Activated T-helper 1 cell treated with Interleukin-2 at 50 U/mL for 16 hours (primary cell): ENCODE measurements at regions not wholly inside any gene's neighbourhood (a gene's known extent, or its start where the extent isn't known, plus 50 kb on each side); places are given as distances from the start of the nearest gene placed in this dataset.
"Not testable (repeated sequence)": the region's sequence is repeated elsewhere in the genome, so short reads cannot be mapped to it uniquely, and the experiment has no call there.

ENCODE experiments used
- DNase-seq: peaks from one replicate; pipeline ENCODE4 v3.0.0-alpha.2; 2020; ENCODE audit warnings: low read depth

DNA sequence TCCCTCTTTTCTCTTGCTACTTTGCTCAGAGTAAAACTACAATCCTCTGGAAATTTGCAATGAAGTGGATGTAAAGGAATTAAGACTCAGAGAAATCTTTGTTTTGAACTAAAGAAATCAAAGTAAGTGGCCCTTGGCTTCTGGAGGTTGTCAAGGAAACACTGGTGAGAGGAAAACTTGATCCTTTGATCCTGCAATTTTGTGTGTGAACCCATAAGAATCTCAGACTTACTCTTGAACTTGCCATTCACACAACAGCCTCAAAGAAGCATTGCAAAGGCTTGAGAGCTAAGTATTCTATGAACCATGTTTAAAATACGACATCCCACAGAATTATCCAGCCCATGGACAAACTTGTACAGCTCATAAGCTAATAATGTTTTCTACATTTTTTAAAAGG lies 827.5 kb downstream of the TAF11L14 start:
- no peak for DNase-seq

DNA sequence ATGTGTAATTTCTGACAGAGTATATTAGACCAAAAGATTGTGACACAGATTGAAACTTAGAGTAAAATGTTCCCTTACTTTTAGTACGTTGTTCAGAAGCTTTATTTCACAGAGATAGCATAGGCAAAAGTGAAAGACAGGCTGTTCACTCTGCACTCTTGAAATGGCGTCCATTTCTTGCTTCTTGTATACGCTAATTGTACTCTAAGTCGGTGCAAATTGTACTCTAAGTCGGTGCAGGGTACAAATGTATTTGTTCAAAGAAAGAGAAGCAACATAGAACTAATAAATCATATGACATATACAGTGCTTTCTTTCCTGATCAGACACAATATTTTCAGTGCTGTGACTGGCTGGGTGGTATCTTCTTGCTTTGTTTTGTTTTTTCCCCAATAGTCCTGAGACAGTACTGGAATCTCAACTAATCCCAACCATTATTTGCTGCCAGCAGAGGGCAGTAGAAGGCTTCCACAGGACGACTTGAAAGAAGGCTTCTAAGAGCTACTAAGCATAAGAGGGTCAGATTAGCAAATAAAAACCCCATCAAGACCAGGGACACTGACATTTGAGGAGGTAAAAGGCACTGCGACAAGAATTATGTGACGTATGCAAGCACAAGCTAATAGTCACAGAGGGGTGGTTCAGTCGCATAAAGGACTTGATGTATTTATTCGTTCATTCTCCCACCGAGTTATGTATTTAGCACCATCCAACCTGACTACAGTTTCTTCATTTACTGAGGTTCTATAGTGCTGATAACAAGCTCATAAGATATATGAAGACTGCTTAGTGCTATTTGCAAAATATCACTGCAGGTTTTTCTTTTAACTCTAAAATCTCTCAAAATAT lies 831.8 kb downstream of the TAF11L14 start:
- no peak for DNase-seq

DNA sequence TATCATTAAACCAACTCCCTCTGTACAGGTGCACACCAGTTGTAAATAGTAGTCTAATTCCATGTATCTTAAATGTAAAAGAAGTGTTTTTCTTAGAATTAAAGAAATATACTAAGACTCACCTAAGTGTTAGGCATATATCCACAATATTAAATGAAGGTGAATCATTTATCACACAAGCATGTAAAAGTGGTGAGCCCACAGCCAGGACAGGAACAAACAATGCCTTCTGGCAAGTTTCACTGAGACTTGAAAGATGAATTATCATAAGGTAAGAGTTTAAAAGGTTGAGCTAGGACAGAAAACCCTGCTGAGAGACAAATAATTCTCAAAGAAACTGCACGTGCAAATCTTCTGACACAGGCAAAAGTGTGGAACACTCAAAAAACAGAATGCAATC lies 832.5 kb downstream of the TAF11L14 start:
- DNase-seq: no peak

DNA sequence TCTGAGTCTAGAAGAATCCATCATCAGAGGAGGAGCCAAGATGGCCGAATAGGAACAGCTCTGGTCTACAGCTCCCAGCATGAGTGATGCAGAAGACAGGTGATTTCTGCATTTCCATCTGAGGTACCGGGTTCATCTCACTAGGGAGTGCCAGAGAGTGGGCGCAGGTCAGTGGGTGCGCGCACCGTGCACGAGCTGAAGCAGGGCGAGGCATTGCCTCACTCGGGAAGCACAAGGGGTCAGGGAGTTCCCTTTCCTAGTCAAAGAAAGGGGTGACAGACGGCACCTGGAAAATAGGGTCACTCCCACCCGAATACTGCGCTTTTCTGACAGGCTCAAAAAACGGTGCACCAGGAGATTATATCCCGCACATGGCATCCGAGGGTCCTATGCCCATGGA lies 837.5 kb downstream of the TAF11L14 start:
- DNase-seq: not testable (repeated sequence)

DNA sequence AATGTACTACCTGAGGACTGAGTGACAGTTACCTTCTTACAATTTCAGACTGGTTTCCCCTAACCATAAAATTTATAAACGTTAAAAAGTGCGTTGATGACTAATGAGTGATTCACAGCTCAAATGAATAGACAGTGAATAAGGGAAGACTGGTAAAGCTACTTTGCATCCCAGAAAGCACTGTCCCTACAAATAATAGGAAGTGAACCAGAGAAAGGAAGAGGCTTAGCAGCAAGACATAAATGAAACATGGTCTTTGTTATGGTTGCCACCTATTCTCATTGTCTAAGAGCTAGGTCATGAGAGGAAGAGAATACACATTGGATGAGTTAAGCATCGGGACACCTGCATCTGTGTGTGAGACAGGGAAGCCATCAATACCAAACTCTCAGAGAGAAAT lies 849.2 kb downstream of the TAF11L14 start:
- DNase-seq: no peak

DNA sequence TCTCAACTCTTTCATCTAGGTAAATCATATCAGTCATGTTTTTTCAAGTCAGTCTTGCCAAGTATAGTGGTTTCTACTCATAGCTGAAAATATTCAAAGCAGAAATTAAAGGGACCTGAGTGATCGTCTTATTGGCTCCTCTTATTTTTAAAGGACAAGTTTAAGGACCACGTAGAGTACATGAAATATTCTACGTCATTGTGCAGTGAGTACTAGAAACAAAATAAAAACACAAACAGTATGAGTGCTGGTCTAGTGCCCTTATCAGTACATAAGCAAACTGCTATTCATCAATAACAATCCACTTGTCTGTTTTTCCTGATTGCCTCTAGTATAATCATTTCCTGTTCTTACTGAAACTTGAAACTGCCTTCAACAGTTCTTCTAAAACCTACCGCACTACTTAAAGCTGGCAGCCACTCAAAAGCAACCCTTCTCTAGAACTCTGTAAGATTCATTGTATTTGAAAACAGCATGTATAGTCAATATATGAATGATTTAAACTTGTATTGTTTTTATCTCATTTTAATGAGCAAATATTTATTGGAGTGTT lies 853.7 kb downstream of the TAF11L14 start:
- DNase-seq: no peak

DNA sequence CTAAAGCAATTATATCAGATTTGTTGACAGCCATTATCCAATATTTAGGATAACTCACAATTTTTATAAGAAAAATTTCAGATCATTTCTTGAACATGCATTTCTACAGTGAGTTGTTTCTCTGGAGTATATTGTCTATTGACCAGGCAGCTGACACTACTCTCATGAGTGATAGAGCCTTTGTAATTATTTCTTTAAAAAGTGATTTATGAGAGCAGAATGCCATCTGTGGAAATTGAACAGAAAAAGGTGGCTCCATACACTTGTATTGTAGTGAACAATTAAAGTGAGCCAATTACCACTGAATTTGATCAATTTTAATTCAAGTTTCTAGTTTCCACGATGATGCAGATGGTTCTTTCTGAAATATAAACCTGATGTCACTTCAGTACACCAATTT lies 855.4 kb downstream of the TAF11L14 start:
- no peak for DNase-seq

DNA sequence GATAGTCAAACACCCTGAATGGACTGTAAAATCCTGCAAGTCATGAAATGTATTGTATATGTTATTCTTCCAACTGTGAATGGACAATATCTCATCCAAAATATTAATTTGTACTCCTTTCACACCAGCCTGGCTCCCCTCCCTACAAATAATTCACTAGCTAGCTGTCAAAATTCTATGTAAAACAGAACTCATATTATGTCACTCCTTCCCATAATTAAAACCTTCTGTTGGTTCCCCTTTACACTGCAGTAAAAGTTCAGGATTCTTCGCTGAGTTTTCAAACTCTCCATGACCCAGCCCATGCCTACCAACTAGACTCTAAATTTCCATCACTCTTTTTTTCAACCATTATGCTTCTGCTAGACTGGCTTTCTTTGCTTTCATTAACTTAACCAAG lies 857.1 kb downstream of the TAF11L14 start:
- no peak for DNase-seq

DNA sequence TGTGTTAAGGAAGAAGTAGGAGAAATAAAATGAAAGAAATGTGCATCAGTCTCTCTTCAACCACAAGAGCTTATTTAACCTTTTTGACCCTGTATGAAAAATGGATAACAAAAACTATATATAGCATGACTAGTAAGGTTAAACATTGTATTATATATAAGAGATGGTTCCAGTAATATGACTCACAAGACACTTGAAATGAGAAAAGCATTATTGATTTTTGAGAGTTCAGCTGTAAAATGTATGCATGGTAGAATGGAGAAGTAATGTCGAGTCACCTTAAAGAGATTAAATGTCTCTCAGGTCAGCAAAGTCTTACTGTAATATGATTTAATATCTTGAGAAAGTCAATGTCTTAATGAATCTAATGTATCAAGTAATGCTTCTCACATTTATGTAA lies 860.9 kb downstream of the TAF11L14 start:
- no peak for DNase-seq

DNA sequence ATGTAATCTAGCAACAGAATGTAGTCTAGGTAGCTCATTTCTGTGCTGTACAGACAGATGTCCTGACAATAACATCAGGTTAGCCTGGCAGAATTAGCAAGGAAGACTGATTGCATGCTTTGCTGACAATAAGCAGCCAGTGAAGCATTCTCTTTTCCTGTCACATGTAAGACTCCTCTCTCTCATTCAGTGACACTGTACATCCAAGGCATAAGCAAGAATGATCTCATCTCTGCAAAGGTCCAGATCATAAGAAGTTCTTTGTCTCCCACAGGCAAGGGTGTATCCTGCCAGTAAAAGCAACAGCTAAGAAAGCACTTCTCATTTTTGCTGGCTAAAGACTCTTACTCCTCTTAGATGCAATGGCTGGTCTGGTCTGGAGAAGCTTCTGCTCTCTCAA lies 861.8 kb downstream of the TAF11L14 start:
- no peak for DNase-seq

DNA sequence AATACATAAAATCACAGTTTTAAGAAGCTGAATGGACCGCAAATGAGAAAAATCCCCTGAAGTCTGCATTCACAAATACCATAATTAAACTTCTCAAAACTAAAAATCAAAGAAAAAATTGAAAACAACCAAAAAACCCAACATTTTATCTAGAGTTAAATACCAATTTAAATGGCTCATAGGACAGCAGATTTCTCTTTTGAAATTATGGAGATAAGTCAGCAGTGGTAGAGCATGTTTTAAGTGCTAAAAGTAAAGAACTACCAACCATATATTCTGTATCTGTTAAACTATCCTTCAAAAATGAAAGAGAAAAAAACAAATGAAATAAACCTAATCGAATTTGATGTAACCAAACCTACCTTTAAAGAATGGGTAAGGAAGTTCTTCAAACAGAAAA lies 862.8 kb downstream of the TAF11L14 start:
- no peak for DNase-seq

DNA sequence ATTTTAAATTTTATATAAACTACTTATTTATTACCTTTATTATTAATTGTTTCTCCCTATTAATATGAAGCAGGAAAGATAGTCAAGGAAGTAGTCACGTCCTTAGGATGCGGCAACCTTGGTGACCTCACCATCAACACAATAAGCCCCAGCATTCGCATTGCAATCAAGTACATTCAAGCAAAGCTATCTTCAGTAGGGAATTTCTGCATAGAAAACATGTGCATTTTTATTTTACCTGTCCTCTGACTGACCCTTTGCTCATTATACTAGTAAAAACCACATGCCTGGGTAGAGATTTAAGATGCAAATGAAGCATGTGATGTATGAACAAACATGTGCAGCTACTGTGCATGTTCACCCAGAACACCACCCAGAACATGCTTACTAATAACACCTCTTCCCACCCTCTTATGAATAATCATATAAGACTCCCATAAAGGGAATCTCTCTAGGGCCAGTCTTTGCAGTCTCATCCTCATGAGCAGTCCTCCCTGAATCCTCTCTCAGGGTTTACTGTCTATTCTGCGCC lies 869.6 kb downstream of the TAF11L14 start:
- DNase-seq: no peak

DNA sequence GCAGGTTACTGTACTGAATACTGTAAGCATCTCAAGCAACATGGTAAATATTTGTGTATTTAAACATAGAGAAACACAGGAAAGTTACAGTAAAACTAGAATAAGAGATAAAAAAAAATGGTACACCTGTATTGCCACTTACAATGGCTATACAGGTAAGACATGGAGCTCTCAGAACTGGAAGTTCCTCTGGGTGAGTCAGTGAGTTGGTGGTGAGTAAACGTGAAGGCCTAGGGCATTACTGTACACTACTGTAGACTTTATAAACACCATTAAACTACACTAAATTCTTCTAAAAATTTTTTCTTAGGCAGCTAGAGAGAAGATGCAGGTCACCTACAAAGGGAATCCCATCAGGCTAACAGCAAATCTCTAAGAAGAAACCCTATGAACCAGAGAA lies 872.9 kb downstream of the TAF11L14 start:
- no peak for DNase-seq

DNA sequence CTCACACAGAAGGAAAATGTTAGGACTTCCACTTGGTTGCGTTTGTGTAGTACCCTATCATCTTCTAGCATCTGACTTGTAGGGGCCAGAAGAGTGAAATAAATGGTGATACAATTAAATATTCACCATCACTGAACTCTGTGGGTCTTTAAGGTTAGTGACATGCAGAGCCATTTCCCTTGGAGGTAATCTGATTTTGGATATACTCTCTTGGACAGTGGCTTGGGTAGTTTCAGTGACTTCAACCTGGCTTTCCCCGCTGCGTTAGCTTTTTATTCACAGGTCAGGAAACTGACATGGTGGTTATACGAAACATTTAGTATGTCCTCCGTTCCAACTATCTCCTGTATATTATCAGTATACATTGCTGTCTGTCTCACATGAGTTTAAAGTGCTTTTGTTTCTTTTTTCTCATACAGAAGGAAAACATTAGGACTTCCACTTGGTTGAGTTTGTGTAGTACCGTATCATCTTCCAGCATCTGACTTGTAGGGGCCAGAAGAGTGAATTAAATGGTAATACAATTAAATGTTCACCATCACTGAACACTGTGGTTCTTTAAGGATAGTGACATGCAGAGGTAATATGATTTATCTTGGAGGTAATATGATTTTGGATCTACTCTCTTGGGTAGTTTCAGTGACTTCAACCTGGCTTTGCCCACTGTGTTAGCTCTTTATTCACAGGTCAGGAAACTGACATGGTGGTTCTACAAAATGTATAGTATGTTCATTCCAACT lies 883.6 kb downstream of the TAF11L14 start:
- DNase-seq: no peak

DNA sequence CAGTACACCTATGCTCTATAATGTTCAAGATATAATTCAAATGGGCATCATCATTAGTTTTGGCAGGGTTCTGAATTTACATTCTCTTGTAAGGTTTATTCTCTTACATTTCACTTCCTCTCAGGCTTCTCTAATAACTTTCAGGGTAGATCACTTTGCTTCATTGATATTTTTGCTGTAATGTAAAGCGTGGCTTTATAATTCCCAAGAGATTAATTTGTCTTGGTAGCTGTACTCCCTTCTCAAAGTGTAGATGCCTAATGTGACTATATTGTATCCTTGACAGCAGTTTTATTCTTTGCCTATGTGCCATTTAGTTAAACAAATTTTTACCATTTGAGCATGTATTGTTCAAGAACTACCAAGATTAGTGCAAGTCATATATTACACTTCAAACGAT lies 889.1 kb downstream of the TAF11L14 start:
- no peak for DNase-seq

DNA sequence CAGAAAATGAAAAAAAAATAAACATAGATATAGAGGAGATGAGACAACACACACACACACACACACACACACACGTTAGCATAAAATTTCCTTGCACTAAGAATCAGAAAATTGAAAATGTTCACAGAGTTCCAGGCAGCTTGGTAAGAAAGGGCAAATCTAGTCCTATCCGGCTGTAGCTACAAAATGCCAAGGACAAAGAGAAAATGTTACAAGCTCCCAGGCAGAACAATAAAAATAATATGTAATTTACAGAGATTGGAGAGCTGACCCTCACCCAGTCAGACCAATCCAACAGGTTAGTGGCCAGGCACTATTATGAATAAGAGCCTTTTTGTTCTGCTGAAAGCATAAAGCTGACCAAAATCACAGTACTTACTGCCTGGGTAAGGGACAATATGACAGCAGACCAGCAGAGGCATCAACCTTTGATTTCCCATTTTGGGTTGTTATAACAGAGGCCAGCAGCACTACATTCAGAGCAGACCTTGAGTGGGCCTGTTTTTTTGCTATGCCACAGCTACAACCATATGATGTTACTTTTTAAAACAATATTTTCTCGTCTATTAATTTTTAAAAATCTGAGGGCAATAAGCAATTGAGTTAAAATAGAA lies 892.6 kb downstream of the TAF11L14 start:
- DNase-seq: no peak

DNA sequence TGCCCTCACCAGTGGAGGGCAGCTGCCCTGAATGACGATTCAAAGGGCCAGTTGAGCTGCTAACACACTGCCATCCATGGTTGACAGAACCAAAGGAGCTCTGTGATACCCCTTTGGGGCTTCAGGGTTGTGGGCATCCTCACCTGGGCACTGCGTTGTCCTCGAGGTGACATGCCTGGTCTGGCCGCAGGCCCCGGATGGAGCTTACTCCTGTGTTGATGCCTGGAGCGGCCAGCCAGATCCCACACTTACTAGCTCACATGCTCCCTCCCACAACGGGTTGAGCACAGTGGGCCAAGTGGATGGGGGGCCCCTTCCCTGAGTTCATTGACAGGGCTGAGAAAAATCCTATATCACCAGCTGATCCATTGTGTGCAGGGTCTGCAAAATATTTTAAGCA lies 898.9 kb downstream of the TAF11L14 start:
- DNase-seq: no peak

DNA sequence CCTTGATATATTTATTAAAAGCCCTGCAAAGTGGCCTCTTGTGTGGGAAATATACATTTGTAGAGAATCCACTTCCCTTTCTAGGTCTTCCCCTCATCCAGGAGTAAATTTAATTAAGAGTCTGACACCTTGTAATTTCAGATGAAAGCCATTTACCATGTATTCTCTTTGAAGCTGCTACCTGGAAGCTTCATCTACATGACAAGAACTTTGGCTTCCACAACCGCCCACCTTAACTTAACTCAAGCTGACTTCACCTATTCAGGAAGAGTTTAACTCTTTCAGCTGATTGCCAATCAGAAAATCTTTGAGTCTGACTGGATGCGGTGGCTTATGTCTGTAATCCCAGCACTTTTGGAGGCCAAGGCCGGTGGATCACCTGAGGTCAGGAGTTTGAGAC lies 899.9 kb downstream of the TAF11L14 start:
- DNase-seq: no peak

DNA sequence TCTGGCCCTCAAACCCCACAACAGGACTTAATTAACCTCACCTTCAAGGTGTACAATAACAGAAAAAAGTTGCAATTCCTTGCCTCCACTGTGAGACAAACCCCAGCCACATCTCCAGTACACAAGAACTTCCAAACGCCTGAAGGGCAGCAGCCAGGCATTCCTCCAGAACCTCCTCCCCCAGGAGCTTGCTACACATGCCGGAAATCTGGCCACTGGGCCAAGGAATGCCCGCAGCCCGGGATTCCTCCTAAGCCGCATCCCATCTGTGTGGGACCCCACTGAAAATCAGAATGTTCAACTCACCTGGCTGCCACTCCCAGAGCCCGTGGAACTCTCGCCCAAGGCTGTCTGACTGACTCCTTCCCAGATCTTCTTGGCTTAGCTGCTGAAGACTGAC lies 901.5 kb downstream of the TAF11L14 start:
- DNase-seq: not testable (repeated sequence)

DNA sequence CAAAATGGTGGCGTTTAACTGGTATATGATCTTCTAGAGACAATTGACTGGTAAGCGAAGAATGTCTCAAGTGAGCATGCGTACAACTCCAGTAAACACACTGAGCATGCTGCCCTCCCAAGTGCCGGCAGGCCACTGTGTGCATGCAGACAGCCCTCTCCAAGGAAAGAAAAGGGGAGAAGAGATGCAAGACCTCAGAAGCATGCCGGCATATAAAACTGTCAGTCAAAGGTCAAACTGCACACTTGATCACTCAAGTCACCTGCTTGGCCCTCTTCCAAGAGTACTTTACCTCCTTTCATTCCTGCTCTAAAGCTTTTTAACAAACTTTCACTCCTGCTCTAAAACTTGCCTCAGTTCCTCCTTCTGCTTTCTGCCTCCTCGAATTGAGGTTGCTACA lies 910.2 kb downstream of the TAF11L14 start:
- no peak for DNase-seq

DNA sequence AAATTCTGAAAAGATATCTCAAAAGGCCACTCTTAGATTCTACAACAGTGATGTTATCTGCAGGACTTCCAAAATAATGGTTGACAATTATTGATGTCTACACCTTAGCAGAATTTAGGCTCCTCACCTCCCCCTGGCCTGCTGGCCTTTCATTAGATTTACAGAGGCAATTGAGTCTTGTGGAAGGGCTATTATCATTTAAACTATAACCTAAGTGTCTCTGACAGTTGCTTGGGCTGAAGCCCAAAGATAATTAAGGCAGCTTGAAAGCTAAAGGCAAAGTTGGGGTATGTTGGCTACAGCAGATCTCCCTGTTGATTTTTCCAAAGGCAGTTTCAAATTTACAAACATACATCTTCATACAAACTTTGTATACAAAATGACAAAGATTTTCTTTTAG lies 912.3 kb downstream of the TAF11L14 start:
- DNase-seq: no peak

DNA sequence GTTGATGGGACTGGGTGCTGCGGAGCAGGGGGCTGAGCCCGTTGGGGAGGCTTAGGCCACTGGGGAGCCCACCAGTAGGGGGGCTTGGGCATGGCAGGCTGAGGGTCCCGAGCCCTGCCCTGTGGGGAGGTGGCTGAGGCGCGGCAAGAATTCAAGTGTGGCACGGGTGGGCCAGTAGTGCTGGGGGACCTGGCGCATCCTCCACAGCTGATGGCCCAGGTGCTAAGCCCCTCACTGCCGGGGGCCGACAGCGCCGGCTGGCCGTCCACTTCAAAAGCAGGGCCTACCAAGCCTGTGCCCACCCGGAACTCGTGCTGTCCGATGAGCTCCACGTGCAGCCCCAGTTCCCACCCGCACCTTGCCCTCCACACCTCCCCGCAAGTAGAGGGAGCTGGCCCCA lies 917.5 kb downstream of the TAF11L14 start:
- DNase-seq: no peak

DNA sequence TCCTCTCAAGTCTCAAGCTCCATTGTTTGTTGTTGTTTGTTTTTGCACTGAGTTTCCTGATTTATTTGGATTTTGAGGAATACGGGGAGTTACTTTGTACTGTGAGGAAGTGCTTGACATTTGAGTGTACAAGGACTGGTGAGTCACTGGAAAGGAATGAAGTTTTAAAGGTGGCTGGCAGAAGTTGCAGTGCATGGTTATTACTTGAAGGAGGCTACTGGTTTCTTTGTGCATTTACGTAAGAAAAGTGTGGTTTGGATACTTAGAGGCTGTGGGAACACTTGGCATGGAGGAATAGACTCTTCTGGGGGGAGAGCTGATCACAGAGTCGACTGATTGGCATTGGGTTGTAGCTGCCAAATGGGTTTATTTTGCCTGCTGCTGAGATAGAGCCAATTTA lies 919.0 kb downstream of the TAF11L14 start:
- no peak for DNase-seq
